Neural cell (in vitro differentiated cells): ENCODE measurements at regions not wholly inside any gene's neighbourhood (a gene's known extent, or its start where the extent isn't known, plus 50 kb on each side); places are given as distances from the start of the nearest gene placed in this dataset.
"Not testable (repeated sequence)": the region's sequence is repeated elsewhere in the genome, so short reads cannot be mapped to it uniquely, and the experiment has no call there.

ENCODE experiments used
- H2AFZ ChIP-seq: fragments of 200-600, 300-800 bp; sonication (generic), shearing (Covaris generic); 2 replicates; pipeline ENCODE4 v1.6.0; 2014; ENCODE audit warnings: low read depth, mild to moderate bottlenecking, antibody characterized with exemption, low read length, moderate library complexity
- H3F3A ChIP-seq: fragments of 200-600 bp; shearing (Covaris generic); 2 replicates; pipeline ENCODE4 v1.6.1; 2016; ENCODE audit warnings: mild to moderate bottlenecking, moderate library complexity, mixed read lengths, antibody characterized with exemption, low read length; ENCODE audit not compliant: insufficient read depth, poor library complexity, severe bottlenecking
- H3K27ac ChIP-seq: fragments of 200-600, 300-800 bp; sonication (generic), shearing (Covaris generic); 2 replicates; pipeline ENCODE4 v1.5.1; 2014; ENCODE audit warnings: mild to moderate bottlenecking, low read length, moderate library complexity
- H3K27me3 ChIP-seq: fragments of 300-800, 200-600 bp; sonication (generic), shearing (Covaris generic); 2 replicates; pipeline ENCODE4 v1.6.0; 2014; ENCODE audit warnings: mild to moderate bottlenecking, low read depth, low read length, moderate library complexity; ENCODE audit not compliant: insufficient read depth
- H3K36me3 ChIP-seq: fragments of 300-800, 200-600 bp; sonication (generic), shearing (Covaris generic); 2 replicates; pipeline ENCODE4 v1.5.1; 2014; ENCODE audit warnings: mild to moderate bottlenecking, antibody characterized with exemption, low read length, moderate library complexity; ENCODE audit not compliant: insufficient read depth
- H3K4me2 ChIP-seq: fragments of 300-800, 200-600 bp; sonication (generic), shearing (Covaris generic); 2 replicates; pipeline ENCODE4 v1.6.0; 2014; ENCODE audit warnings: mild to moderate bottlenecking, low read length
- H3K4me3 ChIP-seq: fragments of 300-800, 200-600 bp; sonication (generic), shearing (Covaris generic); 2 replicates; pipeline ENCODE4 v1.5.1; 2014; ENCODE audit warnings: mild to moderate bottlenecking, low read length, moderate library complexity
- H3K79me2 ChIP-seq: fragments of 200-600 bp; shearing (Covaris generic); replicated peaks from 2 replicates; pipeline ENCODE4 v1.6.0; 2014; ENCODE audit warnings: mild to moderate bottlenecking, low read length, moderate library complexity; ENCODE audit not compliant: insufficient read depth
- H3K9ac ChIP-seq: fragments of 300-800, 200-600 bp; sonication (generic), shearing (Covaris generic); 2 replicates; pipeline ENCODE4 v1.6.1; 2016; ENCODE audit warnings: mild to moderate bottlenecking, low read length, mixed read lengths
- H3K9me2 ChIP-seq: fragments of 200-600 bp; shearing (Covaris generic); 2 replicates; pipeline ENCODE4 v1.6.1; 2016; ENCODE audit warnings: mild to moderate bottlenecking, low read length, mixed read lengths; ENCODE audit not compliant: insufficient read depth
- H3K9me3 ChIP-seq: fragments of 200-600, 300-800 bp; sonication (generic), shearing (Covaris generic); 2 replicates; pipeline ENCODE4 v1.6.1; 2016; ENCODE audit warnings: mild to moderate bottlenecking, mixed run types, low read length, moderate library complexity, mixed read lengths
- H4K20me1 ChIP-seq: fragments of 200-600 bp; shearing (Covaris generic); 2 replicates; pipeline ENCODE4 v1.6.1; 2016; ENCODE audit warnings: mild to moderate bottlenecking, mixed run types; ENCODE audit not compliant: insufficient read depth
- CTCF ChIP-seq: fragments of 450-650 bp; IDR thresholded peaks from 2 replicates; pipeline ENCODE4 v1.5.1; 2014; ENCODE audit warnings: antibody characterized with exemption, mild to moderate bottlenecking, moderate library complexity; ENCODE audit not compliant: poor library complexity, severe bottlenecking
- EP300 ChIP-seq: fragments of 450-650 bp; conservative IDR thresholded peaks from 2 replicates; pipeline ENCODE4 v1.6.1; 2014; ENCODE audit warnings: antibody characterized with exemption, mild to moderate bottlenecking, moderate library complexity; ENCODE audit not compliant: poor library complexity, severe bottlenecking
- EZH2 ChIP-seq: fragments of 200-600, 300-800 bp; shearing (Covaris generic), sonication (generic); IDR thresholded peaks from 2 replicates; pipeline ENCODE4 v1.6.1; 2014; ENCODE audit warnings: antibody characterized with exemption, low read length, borderline replicate concordance, mild to moderate bottlenecking; ENCODE audit not compliant: insufficient read depth, poor library complexity, severe bottlenecking
- MXI1 ChIP-seq: fragments of 450-650 bp; conservative IDR thresholded peaks from 2 replicates; pipeline ENCODE4 v1.6.1; 2014; ENCODE audit warnings: antibody characterized with exemption, mild to moderate bottlenecking; ENCODE audit not compliant: poor library complexity, severe bottlenecking
- POLR2AphosphoS5 ChIP-seq: IDR thresholded peaks from 2 replicates; pipeline ENCODE4 v1.6.1; 2012
- RAD21 ChIP-seq: fragments of 450-650 bp; conservative IDR thresholded peaks from 2 replicates; pipeline ENCODE4 v1.6.1; 2014; ENCODE audit warnings: antibody characterized with exemption, mild to moderate bottlenecking, moderate library complexity
- REST ChIP-seq: IDR thresholded peaks from 2 replicates; pipeline ENCODE4 v1.6.1; 2012; ENCODE audit warnings: borderline replicate concordance
- TAF1 ChIP-seq: IDR thresholded peaks from 2 replicates; pipeline ENCODE4 v1.6.1; 2012; ENCODE audit warnings: low read depth

- H3K9ac ChIP-seq = no peak overlapping the region
- no peak for TF ChIP-seq POLR2AphosphoS5
- no peak for TF ChIP-seq RAD21
- no peak for TF ChIP-seq REST
- no peak for TF ChIP-seq TAF1
- TF ChIP-seq MXI1 = no peak
- no peak for TF ChIP-seq EP300
- TF ChIP-seq CTCF = no peak
- no peak for TF ChIP-seq EZH2
- H4K20me1 ChIP-seq = no peaks in the 10 kb centered on the region
- H3K36me3 ChIP-seq = no peaks in the 10 kb centered on the region
- H2AFZ ChIP-seq = no peak overlapping the region
- H3K4me3 ChIP-seq = no peak overlapping the region
- H3F3A ChIP-seq = no peaks in the 10 kb centered on the region
- H3K27ac ChIP-seq = no peak overlapping the region
- H3K27me3 ChIP-seq = no peaks in the 10 kb centered on the region
- H3K9me3 ChIP-seq = peaks cover 6% of the 10 kb centered on the region
- H3K9me2 ChIP-seq = no peaks in the 10 kb centered on the region
- H3K4me2 ChIP-seq = no peak overlapping the region
- H3K79me2 ChIP-seq = no peaks in the 10 kb centered on the region
Observed at GRCh38 chr16:17914168-17914567, 422.4 kb downstream of the NPIPA8 start.

GRCh38 chr16:17911578-17911977 lies 425.0 kb downstream of the NPIPA8 start:
- H3K27ac ChIP-seq, H3K9me2 ChIP-seq, H3F3A ChIP-seq, H4K20me1 ChIP-seq, H3K4me2 ChIP-seq, H3K27me3 ChIP-seq, H3K79me2 ChIP-seq, H3K36me3 ChIP-seq, H3K9me3 ChIP-seq, H3K9ac ChIP-seq, H3K4me3 ChIP-seq, H2AFZ ChIP-seq: not testable (repeated sequence)

GRCh38 chr16:17906626-17907025 lies 429.9 kb downstream of the NPIPA8 start:
- H3K27me3 ChIP-seq, H3K4me2 ChIP-seq, H3K9ac ChIP-seq, H4K20me1 ChIP-seq, H3K36me3 ChIP-seq, H3F3A ChIP-seq, H2AFZ ChIP-seq, H3K9me3 ChIP-seq, H3K27ac ChIP-seq, H3K9me2 ChIP-seq, H3K4me3 ChIP-seq, H3K79me2 ChIP-seq: not testable (repeated sequence)
